ENCODE measurements at regions not wholly inside any gene's neighbourhood (a gene's known extent, or its start where the extent isn't known, plus 50 kb on each side); places are given as distances from the start of the nearest gene placed in this dataset.

DNA sequence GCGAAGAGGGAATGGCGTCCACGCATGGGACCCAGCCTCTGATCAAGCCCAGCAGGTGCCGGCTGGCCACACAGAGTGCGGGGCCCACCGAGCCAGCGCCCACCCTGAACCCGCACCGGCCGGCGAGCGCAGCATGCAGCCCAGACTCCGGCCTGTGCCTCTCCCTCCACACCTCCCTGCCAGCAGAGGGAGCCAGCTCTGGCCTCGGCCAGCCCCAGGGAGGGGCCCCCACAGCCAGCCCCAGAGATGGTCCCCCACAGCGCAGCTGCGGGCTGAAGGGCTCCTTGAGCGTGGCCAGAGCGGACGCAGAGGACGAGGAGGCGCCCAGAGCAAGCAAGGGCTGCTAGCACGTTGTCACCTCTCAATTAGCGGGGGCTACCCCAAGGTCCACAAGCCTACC lies 904.5 kb downstream of the SLITRK6 start:
- TF ChIP-seq, protein P1, sequence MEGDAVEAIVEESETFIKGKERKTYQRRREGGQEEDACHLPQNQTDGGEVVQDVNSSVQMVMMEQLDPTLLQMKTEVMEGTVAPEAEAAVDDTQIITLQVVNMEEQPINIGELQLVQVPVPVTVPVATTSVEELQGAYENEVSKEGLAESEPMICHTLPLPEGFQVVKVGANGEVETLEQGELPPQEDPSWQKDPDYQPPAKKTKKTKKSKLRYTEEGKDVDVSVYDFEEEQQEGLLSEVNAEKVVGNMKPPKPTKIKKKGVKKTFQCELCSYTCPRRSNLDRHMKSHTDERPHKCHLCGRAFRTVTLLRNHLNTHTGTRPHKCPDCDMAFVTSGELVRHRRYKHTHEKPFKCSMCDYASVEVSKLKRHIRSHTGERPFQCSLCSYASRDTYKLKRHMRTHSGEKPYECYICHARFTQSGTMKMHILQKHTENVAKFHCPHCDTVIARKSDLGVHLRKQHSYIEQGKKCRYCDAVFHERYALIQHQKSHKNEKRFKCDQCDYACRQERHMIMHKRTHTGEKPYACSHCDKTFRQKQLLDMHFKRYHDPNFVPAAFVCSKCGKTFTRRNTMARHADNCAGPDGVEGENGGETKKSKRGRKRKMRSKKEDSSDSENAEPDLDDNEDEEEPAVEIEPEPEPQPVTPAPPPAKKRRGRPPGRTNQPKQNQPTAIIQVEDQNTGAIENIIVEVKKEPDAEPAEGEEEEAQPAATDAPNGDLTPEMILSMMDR (conservative IDR thresholded peaks at IDR 0.05; ENCODE audit: low read depth, low read length), result no peak
- TF ChIP-seq POLR2A (IDR thresholded peaks at IDR 0.05; ENCODE audit: low read depth, low read length), result no peak
- TF ChIP-seq NFE2L2 (IDR thresholded peaks at IDR 0.05; ENCODE audit: low read depth, low read length), result no peak
- TF ChIP-seq MAFK (IDR thresholded peaks at IDR 0.05; ENCODE audit: low read depth, low read length), result no peak
- TF ChIP-seq MAZ (IDR thresholded peaks at IDR 0.05; ENCODE audit: borderline replicate concordance, low read depth, low read length), result no peak
- no peak for TF ChIP-seq RFX5 (IDR thresholded peaks at IDR 0.05; ENCODE audit: low read depth, low read length)
- TF ChIP-seq MXI1 (IDR thresholded peaks at IDR 0.05; ENCODE audit: borderline replicate concordance, low read depth, low read length), result no peak
- no peak for TF ChIP-seq RAD21 (IDR thresholded peaks at IDR 0.05; ENCODE audit: low read length)
- no peak for TF ChIP-seq BHLHE40 (IDR thresholded peaks at IDR 0.05; ENCODE audit: low read depth, low read length)

Measured in IMR-90 (cell line).